ENCODE measurements at regions not wholly inside any gene's neighbourhood (a gene's known extent, or its start where the extent isn't known, plus 50 kb on each side); places are given as distances from the start of the nearest gene placed in this dataset.

DNA sequence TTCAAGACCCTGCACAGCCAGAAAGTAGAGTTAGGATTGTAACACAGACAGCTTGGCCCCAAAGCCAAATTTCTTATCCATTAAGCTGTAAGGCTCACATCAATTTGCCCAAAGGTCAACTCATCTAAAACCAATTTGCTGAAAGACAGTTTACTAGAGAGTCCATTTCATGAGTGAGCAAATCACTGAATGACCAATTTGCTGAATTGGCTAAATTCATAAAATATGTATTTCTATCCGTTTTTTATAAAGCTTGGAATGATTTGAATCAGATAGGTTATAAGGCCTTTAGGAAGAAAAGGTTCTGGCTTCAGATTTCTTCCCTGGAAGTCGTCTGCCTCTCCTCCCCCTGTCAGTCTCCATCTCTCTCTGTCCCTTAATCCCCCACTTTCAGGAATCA lies 168.1 kb downstream of the FCRL5 start:
- TF ChIP-seq CTCF (IDR thresholded peaks at IDR 0.05), result no peak
- no peak for TF ChIP-seq POLR2A (IDR thresholded peaks at IDR 0.05; ENCODE audit: low read depth)
- no peak for TF ChIP-seq POLR2AphosphoS5 (IDR thresholded peaks at IDR 0.05)
- TF ChIP-seq EP300 (IDR thresholded peaks at IDR 0.05), result no peak
